GM21576 (cell line): ENCODE measurements at regions not wholly inside any gene's neighbourhood (a gene's known extent, or its start where the extent isn't known, plus 50 kb on each side); places are given as distances from the start of the nearest gene placed in this dataset.

ENCODE experiments used
- ATAC-seq: cut with Tn5 transposase; IDR thresholded peaks from one replicate; pipeline ENCODE4 v1.9.1; 2021; ENCODE audit warnings: mild to moderate bottlenecking, moderate library complexity; ENCODE audit not compliant: unreplicated experiment

DNA sequence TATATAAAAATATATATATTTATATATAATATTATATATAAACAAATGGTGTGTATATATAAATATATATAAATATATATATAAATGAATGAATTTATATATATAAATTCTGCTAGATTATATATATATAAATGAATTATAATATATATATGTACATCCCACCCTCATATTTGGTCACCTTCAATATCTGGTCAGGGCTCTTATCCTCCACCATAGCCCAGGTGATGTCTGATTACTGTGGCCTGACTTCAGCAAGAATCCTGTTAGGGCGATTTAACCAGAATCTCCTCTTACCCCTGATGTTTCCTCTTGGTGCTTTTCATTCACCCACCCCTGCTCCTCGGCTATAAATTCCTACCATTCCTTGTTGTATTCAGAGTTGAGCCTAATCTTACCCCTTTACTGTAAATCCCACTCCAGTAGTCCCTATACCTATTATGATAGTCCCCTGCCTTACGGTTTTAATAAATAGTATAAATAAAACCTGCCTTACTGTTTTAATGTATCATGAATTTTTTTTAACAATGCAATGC is 439.6 kb downstream of the PLOD2 start:
- ATAC-seq = no peak

DNA sequence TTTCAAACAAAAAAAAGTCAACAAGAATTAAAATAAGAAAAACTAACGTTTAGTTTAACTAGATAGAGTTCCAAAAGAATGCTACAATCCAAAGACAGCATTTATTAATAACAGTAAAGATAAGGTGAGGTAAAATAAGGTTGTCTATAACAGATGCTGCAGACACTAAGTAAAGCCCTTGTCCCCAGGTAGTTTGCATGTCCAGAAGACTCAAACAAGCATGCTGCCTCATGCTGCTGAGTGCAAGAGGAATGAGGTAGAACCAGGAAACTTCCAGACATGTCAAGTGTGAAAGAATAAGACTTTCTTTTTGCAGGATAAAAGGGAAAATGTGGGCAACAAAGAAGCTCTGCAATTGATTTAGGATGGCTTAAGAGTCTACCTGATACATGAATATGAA is 439.2 kb downstream of the PLOD2 start:
- no peak for ATAC-seq

DNA sequence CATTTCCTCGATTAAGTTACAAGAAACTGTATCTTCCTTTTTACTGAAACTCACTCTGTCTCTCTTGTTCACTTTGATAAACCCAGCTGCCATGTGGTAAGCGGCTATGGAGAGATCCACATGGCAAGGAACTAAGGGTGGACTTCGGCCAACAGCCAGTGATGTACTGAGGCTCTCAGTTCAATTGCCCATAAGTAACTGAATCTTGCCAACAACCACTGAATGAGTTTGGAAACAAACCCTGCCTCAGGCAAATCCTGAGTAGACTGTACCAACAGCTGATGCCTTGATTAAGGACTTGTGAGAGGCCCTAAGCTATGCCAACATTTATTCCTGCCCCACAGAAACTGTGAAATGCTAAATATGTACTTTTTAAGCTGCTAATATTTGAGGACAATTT is 433.5 kb downstream of the PLOD2 start:
- no peak for ATAC-seq

DNA sequence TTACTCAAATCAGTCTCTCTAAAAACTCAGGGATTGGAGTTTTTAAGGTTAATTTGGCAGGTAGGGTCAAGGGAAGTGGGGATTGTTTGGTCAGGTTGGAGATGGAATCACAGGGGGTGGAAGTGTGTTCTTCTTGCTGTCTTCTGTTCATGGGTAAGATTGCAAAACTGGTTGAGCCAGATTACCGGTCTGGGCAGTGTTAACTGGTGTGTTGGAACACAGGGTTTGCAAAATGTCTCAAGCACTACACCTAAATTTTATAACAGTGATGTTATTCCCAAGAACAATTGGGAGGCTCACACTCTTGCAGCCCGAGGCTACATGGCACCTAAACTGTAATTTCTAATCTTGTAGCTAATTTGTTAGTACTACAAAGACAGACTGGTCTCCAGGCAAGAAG is 425.4 kb downstream of the PLOD2 start:
- ATAC-seq = no peak

DNA sequence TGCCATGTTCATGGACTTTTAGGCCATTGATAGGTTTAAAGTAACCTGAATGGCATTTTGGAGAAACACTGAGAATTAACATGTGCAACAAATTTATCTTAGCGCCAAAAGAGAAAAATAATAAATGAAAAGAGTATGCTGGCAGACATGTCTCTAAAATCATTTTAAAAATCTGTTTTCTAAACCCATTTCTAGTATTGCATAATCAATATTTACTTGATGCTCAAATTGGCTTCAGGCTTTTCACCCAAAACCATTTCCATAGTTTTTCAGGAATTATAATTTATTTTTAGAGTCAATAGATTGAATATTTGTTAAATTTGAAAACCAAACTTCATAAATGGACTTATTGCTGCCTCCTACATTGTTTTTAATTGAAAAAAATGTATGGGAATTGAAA is 423.0 kb downstream of the PLOD2 start:
- no peak for ATAC-seq

DNA sequence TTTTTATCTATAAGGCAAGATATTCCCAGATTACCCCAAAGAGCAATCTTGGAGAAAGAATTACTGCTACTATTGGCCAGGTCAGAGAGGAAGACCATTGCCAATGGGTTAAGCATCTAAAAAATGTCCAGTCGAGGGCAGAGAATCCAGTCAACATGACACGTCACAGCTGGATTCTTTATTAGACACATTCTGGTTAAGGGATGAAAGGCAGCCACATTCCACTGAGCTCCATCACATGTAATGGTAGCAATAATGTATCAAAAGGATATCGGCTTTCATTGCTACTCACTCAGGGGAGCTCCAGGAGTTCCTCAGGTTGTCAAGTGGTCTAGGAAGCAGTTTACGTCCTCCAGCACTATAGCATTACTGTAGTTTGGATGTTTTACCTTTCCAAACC is 421.1 kb downstream of the PLOD2 start:
- no peak for ATAC-seq

DNA sequence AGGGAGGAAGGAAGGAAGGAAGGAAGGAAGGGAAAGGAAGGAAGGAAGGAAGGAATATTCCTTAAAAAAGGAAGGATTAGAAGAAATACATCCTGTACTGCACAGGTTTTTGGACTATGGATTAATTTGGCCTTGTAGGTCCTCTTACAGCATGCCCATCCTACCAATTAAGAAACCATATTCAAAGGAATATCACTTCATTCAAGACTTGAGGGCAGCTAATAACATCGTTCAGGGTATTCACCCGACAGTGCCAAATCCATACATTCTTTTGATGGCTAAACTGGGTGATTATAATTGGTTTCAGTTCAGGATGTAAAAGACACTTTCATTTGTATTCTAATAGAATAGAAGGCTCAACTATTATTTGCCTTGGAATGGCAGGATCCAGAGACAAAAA is 410.3 kb downstream of the PLOD2 start:
- no peak for ATAC-seq

DNA sequence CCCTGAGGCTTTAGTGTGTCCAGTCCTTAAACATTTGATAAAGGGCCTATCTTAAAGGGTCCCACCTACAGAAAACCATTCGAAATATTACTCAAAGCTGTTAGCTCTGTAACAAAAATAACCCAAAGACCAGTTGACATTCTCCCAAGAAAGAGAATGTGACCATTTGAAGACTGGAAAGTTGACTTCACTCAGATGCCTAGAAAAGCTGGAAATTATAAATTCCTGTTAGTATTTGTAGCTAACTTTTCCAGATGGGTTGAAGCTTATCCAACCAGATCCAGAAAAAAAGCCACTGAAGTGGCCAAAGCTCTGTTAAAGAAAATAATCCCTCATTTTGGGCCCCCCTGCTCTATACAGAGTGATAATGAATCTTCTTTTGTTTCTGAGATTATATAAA is 408.4 kb downstream of the PLOD2 start:
- no peak for ATAC-seq

DNA sequence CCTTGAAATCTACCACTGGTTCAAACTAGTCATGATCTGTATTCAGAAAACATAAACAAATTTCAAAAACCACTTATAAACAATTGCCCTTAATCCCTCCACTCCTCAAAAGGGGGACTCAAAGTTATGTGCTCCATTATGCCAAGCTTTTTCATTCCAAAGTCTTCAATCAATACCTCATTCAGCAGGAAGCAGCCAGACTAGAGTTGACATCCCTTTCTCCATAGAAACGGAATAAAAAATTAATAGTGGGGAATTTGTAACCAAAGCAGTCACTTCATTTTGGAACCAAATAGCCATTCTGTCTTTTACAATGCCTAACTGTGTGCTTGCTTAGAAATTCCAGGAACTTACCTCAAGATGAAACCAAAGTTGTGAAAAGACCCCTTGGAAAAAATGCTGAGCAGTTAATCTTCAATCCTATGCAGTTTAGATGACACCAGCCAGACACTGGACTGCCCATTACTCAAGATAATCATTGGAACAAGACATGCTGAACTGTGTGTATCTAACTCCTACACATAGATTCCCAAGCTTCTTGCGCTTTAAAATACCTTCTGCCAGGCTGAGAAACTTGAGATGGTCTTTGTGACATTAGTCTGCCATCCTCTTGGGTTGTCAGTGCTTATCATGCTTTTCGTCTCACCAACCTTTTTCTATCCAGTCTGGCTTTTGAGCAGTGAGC is 406.2 kb downstream of the PLOD2 start:
- no peak for ATAC-seq

DNA sequence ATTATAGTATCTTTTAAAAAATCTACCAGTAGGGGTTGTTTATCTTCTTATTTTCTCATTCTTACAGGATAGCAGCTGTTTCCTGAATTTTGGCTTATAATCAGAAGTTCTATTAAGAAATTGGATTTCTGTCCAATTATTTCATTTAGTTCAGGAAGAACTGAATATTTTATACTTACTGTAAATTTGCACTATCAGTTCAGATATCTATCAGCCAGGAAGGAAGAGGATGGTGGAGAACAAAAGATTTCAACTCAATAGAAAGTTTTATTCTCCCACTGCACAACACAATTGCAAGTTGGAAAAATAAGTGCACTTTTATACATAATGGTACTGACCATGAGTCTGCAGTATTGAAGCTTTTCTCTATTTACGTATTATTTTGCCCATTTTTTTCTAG is 400.9 kb downstream of the PLOD2 start:
- no peak for ATAC-seq

DNA sequence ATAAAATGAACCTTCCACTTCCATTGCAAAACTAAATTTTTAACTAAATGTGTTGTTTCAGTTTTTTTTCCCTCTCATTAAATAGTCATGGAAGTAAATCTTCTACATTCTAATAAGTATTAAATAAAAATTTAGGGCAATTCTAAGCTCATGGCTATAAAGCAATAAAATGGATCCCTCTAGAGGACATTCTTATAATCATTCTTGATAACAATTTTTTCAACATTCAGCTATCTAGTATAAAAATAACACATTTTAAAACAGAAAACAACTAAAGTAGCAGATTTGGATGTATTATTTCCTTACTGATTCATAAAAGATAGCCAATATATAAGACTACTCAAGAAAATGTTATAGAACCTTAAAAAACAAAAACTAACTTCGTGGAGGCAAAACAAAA is 393.1 kb downstream of the PLOD2 start:
- ATAC-seq = no peak

DNA sequence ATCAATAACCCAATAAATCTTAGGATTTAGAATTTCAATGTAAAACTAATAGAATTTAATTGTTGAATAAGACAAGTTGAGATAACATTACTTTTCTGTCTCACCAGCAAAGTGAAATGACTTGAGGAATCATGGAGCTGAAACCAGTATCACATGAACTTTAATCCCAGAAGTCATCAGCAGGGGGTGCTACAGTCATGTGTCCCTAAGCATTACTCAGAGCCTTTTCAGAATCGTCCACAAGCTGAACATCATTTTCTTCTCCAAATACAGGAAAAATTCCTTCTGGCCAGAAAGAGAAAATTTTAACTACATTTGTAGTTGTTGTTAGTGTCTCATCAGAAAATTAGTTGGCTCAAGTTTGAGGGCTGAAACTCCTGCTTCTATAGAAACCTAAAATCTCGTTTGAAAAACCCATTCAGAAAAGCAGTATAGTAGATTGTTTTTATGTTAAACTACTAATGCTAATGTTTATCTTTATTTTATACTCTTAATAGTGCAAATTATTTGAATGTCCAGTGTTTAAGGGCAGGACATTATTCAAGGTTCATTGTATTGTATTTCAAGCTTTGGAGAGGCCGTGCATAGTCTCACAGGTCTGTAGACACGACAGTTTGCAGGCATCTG is 384.1 kb downstream of the PLOD2 start:
- no peak for ATAC-seq

DNA sequence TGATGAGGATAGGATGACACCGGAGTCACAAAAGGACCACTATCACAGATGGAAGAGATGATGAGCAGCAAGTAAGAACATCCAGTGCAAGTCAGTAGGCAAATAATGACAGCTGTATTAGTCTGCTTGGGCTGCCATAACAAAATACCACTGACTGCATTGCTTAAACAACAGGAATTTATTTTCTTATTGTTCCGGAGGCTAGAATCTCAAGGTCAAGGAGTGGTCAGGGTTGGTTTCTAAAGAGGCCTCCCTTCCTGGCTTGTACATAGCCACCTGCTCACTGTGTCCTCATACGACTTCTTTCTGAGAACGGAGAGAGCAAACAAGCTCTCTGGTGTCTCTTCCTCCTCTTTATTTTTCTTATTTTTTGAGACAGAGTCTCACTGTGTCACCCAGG is 380.7 kb downstream of the PLOD2 start:
- ATAC-seq = no peak

DNA sequence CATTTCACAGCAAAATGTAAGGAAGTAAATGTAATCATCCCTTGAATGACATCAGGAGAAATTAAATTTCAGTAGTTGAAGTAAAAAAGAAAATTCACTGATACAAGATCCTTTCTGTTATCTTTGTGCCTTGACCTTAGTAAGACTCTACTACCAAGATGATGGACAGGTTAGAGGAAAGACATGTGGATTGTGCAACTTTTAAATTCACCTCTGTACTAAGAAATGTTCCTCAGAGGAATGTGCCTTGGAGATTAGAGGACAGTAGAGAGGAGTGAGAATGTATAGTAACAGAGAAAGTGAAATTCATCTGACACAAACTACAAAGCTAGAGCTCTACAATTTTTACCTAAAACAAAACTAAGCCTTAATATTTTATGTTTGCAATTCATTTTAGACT is 375.3 kb downstream of the PLOD2 start:
- ATAC-seq = no peak

DNA sequence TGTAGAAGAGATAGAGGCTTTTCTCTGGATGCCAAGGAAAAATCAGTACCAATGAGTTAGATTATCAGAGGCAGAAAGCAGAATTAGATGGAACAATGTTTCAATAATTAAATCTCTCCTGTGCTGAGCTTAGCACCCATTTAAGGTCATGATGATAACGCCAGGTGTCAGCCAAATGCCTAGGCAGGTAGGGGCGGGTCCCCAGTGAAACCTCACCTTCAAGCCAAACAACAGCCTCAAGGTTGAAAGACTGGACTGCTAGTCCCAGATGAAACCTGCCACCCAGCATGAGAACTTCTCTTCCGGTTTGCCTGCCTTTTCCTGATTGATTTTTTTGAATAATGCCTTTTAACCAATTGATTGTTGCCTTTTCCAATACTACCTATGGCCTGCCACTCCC is 363.0 kb downstream of the PLOD2 start:
- ATAC-seq = no peak

DNA sequence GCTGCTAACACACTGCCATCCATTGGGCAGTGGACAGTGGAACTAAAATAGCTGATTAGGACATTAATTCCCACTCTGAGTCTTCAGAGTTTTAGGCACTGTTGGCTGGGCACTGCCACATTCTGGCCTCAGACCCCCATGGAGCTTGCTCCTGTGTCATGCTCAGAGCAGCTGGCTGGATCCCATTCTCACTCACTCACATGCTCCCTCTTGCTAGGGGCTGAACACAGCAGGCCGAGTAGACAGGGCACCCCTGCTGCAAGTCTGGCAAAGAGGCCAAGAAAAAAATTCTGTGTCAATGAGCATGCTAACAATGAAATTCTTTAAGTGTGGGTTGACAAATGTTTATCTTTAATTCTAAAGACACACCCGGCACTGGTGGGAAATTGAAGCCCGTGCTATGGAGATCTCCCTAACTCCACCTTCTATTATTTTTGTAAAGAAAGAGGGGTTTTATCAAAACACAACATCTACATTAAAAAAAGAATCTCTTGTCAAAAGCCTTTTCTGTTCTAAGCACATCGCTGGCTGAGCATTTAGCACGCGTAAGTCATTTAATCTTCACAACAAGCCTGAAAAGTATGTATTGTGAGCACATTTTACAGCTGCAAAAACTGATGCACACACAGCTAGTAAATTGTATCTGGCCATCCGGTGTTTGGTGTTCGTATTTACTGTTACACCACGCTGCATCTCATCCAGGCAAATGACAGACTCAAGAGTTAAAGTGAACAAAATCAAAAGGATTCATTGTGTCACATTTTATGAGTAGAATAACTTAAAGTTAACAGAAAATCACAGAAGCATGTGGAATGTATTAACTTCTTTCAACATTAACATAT is 362.1 kb downstream of the PLOD2 start:
- ATAC-seq = no peak

DNA sequence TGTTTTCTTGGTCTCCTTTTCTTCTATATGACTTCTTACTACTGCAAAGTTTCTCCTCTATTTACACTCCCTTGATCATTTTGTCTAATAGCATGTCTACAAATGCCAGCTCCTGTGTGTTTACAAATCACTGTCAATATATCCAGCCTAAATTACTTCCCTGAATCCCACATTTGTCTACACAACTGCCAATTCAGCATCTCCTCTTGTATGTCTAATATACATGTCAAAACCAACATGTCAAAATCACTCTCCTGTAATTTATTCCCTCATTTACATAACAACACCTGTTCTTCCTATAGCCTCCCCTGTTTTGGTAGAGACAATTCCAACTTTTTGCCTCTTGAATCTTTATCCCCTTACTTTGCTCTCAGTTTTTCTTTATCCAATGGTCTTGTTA is 359.3 kb downstream of the PLOD2 start:
- no peak for ATAC-seq

DNA sequence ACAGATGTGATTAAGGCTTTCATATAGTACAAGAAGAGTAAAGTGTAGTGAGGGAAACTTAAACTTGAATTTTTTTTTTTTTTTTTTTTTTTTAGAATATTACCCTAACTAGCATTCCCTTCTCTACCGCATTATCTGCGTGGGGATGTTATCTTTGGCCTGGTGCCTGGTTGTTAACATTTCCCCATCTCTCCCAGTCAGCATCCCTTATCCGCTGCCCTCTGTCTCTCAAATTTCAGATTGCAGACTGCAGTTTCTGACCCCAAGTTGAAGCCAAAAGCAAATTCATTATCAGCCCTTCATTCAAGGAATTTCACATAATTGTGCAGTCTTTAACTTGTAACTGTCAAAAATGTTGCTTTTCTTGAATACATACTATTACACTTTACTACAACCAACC is 353.0 kb downstream of the PLOD2 start:
- no peak for ATAC-seq

DNA sequence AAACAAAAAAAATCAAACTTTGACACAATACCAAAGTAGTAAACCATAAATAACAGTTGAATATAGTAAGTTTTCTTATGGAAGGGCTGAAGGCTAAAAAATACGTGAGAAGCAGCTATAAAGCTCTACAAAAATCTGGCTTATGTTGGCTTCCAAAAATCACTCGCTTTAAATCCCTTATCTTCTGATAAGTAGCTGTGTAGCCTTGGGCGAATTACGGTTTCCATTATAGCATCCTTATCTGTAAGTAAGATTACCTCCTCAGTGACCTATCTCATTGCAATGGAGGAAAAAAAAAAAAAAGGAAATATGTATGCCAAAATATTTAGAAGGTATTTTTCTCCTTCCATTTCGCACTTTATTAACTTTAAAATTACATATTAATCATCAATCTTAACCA is 348.6 kb downstream of the PLOD2 start:
- ATAC-seq = no peak

DNA sequence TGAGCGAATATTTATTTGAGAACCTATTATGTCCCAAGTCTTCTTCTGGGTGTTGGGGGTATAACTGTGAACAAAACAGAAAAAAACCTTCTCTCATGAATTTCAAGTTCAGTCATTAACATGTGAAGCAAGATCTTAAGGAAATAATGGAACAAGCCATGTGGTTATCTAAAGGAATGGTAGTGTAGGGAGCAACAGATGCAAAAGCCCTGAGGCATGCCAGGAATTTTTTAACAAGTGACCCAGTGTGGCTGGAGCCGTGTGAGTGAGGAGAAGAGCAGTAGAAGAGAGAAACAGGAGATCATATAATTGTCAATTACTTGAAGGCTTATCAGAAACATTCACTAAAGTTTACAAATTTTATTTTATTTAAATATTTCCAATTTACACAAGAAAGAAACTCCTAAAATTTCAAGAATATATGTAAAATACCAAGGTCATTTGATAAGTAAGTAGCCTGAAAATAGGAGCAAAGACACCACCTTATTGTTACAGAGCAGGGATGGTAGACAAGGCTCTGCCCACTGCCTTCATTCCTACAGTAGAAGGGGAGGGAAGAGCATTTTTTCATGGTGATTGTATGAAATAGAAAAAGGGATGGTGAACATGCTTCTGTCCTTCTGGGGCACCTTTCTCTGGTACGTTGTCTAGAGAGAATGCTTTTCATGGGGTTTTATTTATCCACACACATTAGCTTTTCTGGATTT is 345.1 kb downstream of the PLOD2 start:
- no peak for ATAC-seq

DNA sequence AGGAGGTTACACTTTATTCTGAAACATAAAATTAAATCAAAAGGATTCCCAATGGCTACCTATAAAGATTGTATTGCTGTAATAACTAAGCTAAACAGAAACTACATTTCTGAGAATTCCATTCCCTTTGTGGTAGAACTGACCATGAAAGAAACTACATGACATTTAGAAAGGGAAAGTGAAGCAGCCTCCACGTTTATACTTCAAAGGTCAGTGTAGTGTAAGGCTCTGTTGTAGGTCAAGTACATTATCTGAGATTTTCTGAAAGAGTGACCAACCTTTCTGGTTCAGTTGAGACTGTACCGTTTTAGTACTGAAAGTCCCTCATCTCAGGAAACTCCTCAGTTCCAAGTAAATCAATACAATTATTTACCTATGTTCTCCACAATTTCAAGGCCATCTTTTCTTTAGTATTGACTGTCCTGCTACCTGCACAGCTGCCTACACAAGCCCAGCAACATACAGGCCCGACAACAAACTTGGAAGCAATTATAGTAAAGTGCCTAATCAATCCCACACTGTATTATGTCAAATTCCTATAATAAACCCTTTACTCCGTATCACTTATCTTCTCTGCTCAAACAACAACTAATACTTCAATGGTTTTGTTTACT is 343.0 kb downstream of the PLOD2 start:
- no peak for ATAC-seq
